Thoracic aorta (tissue), 2 donors: ENCODE measurements at regions not wholly inside any gene's neighbourhood (a gene's known extent, or its start where the extent isn't known, plus 50 kb on each side); places are given as distances from the start of the nearest gene placed in this dataset.

Source experiments
- ATAC-seq: fragments of 150-250 bp; one replicate; pipeline ENCODE4 v1.8.0; 2017; ENCODE audit warnings: low read depth; ENCODE audit not compliant: insufficient number of reproducible peaks, low FRiP score
- DNase-seq: peaks from one replicate; pipeline ENCODE4 v3.0.0-alpha.2; 2020; ENCODE audit warnings: low spot score
- H3K27ac ChIP-seq, 2 donors: fragments of 200-600 bp; sonication (generic); 1 replicate in 1 of 2; 2 replicates in 1 of 2; pipeline ENCODE4 v1.5.1; 2016; ENCODE audit warnings: mild to moderate bottlenecking in 2 of 2, moderate library complexity in 2 of 2
- H3K27me3 ChIP-seq: fragments of 200-600 bp; sonication (generic); replicated peaks from 2 replicates; pipeline ENCODE4 v1.6.0; 2016; ENCODE audit warnings: mild to moderate bottlenecking; ENCODE audit not compliant: insufficient read depth
- H3K36me3 ChIP-seq: fragments of 200-600 bp; sonication (generic); one replicate; pipeline ENCODE4 v1.5.1; 2016
- H3K4me1 ChIP-seq, 2 donors: fragments of 200-600 bp; sonication (generic); 1 replicate in 1 of 2; 2 replicates in 1 of 2; pipeline versions ENCODE4 v1.5.1 to v1.6.0; 2016; ENCODE audit warnings: low read depth in 2 of 2, mild to moderate bottlenecking in 1 of 2; ENCODE audit not compliant: control insufficient read depth in 1 of 2
- H3K4me3 ChIP-seq: fragments of 200-600 bp; sonication (generic); 2 replicates; pipeline ENCODE4 v1.5.1; 2016; ENCODE audit warnings: mild to moderate bottlenecking
- H3K9me3 ChIP-seq: fragments of 200-600 bp; sonication (generic); 2 replicates; pipeline ENCODE4 v1.5.1; 2016
- TF ChIP-seq, protein P1 (sequence below): fragments of 200-600 bp; sonication (generic); IDR thresholded peaks from one replicate; pipeline ENCODE4 v1.5.1; 2019; ENCODE audit warnings: antibody characterized with exemption

DNA sequence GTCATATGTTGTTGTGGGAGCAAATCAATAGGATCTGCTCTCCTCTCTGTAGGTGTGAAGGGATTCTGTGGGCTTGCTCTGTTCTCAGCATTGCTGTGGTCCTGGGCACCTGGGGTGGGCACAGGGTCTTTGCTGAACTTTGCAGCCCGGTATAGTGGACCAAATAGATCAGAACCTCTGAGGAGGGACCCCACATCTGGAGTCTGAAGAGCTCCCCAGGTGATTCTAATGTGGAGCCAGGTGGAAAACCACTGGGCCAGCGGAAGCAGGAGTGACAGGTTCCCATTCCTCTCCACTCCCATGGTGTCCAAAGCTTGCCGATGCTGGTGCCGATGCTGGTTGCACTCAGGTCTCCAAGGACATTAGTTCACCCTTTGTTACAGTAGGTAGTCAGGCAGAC lies 257.2 kb downstream of the GLRX3 start:
- DNase-seq: no peak
- TF ChIP-seq, protein P1, sequence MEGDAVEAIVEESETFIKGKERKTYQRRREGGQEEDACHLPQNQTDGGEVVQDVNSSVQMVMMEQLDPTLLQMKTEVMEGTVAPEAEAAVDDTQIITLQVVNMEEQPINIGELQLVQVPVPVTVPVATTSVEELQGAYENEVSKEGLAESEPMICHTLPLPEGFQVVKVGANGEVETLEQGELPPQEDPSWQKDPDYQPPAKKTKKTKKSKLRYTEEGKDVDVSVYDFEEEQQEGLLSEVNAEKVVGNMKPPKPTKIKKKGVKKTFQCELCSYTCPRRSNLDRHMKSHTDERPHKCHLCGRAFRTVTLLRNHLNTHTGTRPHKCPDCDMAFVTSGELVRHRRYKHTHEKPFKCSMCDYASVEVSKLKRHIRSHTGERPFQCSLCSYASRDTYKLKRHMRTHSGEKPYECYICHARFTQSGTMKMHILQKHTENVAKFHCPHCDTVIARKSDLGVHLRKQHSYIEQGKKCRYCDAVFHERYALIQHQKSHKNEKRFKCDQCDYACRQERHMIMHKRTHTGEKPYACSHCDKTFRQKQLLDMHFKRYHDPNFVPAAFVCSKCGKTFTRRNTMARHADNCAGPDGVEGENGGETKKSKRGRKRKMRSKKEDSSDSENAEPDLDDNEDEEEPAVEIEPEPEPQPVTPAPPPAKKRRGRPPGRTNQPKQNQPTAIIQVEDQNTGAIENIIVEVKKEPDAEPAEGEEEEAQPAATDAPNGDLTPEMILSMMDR: no peak
- no peaks in the 10 kb centered on the region for H3K4me1 ChIP-seq
- H3K9me3 ChIP-seq: peaks cover 23% of the 10 kb centered on the region
- H3K27me3 ChIP-seq: no peaks in the 10 kb centered on the region
- no peaks in the 10 kb centered on the region for H3K36me3 ChIP-seq
- no peak overlapping the region for H3K4me3 ChIP-seq
- no peak overlapping the region for H3K27ac ChIP-seq
- no peak for ATAC-seq

DNA sequence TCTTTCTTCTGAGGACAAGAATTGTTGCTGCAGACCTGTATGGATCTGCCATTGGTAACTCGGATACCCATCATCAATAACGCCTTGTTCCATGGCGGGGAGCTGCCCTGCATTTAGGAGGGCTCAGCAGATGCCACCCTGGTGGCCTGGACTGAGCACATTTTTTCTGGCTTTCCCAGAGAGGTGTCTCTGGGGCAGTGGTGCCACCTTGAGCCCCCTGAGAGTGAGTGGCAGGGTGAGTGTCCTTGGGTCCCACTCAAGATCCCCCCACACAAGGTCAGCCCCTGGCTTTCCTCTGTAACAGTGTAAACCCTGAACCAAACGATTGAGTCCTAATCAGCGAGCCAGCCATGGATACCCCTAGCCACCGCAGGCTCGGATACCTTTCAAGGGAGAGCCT lies 258.6 kb downstream of the GLRX3 start:
- ATAC-seq (no peak), DNase-seq (no peak)
- Histone ChIP-seq H3K27ac (no peak overlapping the region), H3K27me3 (no peaks in the 10 kb centered on the region), H3K9me3 (peaks cover 23% of the 10 kb centered on the region), H3K4me3 (no peak overlapping the region), H3K4me1 (no peaks in the 10 kb centered on the region), H3K36me3 (no peaks in the 10 kb centered on the region)
- TF ChIP-seq, protein P1: no peak

DNA sequence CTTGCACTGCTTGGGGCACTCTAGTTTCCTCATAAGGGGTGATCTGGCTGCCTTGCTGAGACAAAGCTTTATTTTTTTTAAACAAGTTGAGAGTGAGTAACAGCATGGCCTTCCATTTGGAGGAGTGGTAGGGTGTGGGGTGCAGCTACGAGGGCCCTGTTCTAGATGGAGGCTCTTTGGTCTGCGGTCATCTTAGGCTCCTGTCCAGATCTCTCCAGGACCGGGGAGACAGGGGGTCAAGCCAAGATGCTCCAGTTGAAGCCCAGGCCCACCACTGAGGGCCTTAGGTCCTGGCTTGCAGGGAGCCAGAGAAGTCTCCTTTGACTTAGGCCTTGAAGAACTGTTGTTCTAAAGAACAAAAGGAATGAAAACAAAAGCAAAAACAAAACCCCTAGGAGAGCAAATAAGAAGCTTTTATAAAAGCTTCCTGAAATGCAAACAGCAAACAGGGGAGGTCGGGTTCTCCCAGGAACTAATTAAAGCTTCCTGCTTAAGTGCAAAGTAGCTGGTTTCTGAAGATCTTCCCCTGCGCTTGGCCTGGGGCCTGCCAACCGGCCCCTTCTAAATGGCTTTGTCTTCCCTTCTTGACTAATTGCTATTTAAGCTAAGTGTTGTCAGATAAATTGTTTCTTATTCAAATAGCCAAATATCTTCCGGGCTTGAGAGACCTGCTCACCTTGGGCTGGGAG lies 259.2 kb downstream of the GLRX3 start:
- Histone ChIP-seq H3K27me3 (no peaks in the 10 kb centered on the region), H3K27ac (no peak overlapping the region), H3K4me3 (no peak overlapping the region), H3K9me3 (peaks cover 23% of the 10 kb centered on the region), H3K36me3 (no peaks in the 10 kb centered on the region), H3K4me1 (no peaks in the 10 kb centered on the region)
- TF ChIP-seq, protein P1: no peak
- ATAC-seq (no peak), DNase-seq (no peak)

DNA sequence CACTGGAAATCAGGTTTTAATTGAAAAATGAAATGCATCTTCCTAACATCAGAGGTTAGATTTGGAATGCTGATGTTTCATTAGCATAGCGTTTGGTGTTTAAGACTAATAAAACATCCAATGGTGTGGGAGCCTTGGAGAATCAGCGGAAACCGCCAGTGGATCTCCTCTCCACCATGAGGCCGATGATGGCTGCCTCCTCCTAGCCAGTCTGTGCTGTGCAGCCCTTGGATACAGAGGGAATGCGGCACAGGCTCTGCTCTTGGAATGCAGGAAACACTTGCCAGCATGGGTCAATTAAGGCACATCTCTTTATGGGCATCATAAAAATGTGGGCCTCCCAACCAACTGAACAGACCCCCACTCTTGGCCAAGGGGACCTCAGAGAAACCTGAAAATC lies 259.9 kb downstream of the GLRX3 start:
- no peaks in the 10 kb centered on the region for H3K27me3 ChIP-seq
- H3K4me1 ChIP-seq: no peaks in the 10 kb centered on the region
- DNase-seq (no peak), ATAC-seq (no peak)
- H3K36me3 ChIP-seq: no peaks in the 10 kb centered on the region
- TF ChIP-seq, protein P1: no peak
- no peak overlapping the region for H3K4me3 ChIP-seq
- H3K27ac ChIP-seq: no peak overlapping the region
- peaks cover 23% of the 10 kb centered on the region for H3K9me3 ChIP-seq

DNA sequence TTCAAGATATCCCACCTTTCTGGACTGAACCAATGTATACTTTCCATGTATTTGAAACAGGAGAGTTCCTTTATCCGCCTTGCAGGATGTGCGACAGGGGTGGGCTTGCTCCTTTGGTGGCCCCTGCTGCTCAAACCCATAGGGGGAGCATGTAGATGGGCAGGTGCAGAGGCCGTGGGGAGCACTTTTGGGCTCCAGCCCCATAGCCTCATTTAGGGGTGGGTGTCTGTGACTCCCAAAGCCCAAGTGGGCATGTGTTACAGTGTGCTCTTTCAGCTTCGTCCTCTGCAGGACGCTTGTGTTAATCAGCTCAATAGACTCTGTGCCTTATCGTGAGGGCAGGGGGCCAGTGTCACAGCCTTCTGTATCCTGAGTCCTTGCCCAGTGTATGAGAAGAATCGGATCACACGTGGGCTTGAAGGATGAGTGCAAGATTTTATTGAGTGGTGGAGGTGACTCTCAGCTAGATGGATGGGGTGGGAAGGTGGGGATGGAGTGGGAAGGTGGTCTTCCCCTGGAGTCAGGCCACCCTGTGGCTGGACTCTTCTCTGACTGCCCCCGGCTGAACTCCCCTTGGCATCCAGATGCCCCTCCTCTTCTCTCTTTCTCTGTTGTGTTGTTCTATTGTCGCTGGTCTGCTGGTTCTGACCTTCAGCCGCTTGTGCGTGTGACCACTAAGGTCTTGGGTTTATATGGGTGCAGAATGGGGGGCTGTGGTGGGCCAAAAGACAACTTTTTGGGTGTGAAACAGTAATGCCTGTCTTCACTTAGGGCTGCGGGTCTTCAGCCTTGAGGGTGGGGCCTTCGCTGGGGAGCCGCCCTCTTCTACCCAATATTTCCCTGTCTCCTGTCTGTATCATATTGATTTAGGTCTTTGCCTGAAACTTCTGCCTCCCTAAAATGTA lies 262.2 kb downstream of the GLRX3 start:
- ATAC-seq (no peak), DNase-seq (no peak)
- H3K36me3 ChIP-seq: no peaks in the 10 kb centered on the region
- no peaks in the 10 kb centered on the region for H3K4me1 ChIP-seq
- no peak overlapping the region for H3K4me3 ChIP-seq
- TF ChIP-seq, protein P1: no peak
- no peaks in the 10 kb centered on the region for H3K27me3 ChIP-seq
- no peak overlapping the region for H3K27ac ChIP-seq
- H3K9me3 ChIP-seq: peaks cover 23% of the 10 kb centered on the region
